HG02852 (cell line): ENCODE measurements at regions not wholly inside any gene's neighbourhood (a gene's known extent, or its start where the extent isn't known, plus 50 kb on each side); places are given as distances from the start of the nearest gene placed in this dataset.

Experiments used
- ATAC-seq: cut with Tn5 transposase; IDR thresholded peaks from one replicate; pipeline ENCODE4 v1.9.1; 2021; ENCODE audit warnings: mild to moderate bottlenecking, moderate library complexity; ENCODE audit not compliant: unreplicated experiment

DNA sequence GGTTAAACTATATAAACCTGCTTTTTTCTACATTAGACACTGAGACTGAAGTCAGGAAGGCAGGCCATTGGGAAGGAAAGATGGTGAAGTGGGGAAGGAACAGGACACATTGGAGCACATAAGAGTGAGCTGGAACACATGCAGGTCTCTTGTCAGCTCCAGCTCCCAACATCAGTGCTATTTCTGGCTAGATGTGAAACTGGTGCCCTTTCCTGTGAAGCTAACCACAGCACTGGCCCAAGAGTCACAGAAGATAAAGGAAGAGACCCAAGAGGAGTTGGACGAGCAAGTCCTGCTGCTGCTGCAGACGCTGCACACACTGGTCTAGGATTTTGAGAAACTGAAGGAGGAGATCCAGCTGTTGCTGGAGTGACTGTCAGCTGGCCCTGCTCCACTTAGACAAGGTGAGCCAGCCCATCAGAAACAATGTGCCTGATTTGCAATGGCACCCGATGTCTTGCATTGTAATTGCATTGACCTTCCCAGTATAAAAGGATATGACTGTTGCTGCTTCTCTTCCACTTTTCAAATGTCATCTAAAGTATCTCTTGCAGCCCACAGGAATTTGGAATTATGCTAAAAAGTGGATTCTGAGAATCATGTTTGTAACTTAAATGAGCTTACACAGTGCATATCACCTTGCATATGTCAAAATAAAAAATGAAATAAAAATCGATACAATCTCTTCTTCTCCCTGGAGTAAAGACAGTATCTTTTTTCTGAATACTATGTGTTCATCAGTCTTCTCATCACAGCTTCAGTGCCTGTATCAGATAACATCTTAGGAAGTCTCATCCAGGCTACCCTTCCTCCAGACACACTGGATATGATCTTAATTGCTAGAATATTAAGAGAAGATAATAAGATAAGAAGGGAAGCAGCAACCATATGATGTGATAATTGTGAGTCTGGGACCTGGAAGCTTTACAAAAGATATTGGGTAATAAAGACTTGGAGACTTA is 230.7 kb upstream of the SPRY2 start:
- ATAC-seq = no peak

- ATAC-seq = no peak
Measured at GRCh38 chr13:80563439-80563838, 222.5 kb upstream of the SPRY2 start.

GRCh38 chr13:80562433-80563156 is 221.7 kb upstream of the SPRY2 start:
- no peak for ATAC-seq

- no peak for ATAC-seq
Measured at GRCh38 chr13:80560609-80561008, 219.7 kb upstream of the SPRY2 start.

- ATAC-seq = no peak
Measured at GRCh38 chr13:80559944-80560343, 219.0 kb upstream of the SPRY2 start.

- no peak for ATAC-seq
Measured at GRCh38 chr13:80558074-80558473, 217.1 kb upstream of the SPRY2 start.

- no peak for ATAC-seq
Measured at GRCh38 chr13:80555796-80556678, 215.1 kb upstream of the SPRY2 start.

DNA sequence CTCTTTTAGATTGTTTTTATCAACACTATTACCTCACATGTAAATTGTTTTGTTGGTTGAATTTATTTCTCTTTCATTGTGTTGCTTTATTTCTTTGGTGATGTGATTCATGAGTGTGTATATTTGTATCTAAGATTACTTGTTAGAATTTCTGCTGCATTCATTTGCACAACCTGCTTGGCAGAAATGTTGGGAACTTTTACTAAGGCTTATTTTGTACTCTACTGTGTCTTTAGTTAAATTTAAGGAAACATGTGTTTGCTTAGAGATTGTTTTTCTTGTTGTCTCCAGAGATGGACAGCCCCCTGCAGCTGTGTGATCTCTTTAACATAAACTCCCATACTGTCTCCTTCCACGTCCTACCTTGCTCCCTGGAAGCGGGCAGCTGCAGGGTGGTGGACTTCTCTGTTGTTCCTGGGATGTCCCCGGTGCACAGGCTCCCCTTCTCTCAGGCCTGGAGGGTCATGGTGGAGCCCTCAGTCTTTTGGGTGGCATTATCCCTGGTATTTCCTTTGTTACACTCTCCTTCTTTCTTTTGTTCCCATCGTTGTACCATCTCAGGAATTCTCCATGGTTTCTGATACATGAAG is 212.0 kb upstream of the SPRY2 start:
- no peak for ATAC-seq

DNA sequence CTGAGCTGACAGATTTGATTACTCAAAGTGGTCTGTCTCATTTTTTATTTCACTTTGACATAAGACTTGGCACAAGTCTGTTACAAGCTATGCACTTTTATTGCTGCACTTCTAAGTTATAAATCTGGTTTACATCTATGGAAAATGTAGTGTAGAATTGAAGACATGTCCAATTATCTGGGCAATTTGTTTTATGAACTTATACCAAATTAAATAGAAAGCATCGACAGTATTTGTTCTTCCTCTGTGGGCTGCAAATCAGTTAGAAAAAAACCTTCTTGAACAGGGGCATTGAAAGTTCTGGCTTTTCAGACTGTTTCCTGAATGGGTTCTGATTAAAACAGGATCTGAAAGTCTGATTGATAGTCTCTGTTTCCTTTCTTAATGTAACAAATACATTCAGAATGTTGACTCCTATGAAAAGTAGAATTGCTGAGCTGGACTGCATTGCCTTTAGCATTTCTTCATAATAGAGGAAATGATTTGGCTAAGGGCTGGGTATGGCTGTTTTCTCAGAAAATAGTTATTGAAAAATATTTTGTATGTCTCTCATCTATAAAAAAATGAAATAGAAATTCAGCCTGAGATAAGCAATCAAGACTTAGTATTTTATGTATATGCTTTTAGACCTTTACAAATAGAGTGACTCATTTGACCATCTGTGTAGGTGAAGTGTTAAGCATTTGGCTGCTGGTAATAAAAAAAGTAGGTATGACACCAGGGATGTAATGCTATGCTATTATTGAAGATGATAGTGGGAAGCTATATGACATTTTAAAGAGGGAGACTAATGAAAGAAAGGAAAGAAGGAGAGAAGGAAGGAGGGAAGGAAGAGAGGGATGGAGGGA is 210.9 kb upstream of the SPRY2 start:
- no peak for ATAC-seq

GRCh38 chr13:80550971-80551441 is 210.1 kb upstream of the SPRY2 start:
- no peak for ATAC-seq

GRCh38 chr13:80548915-80549314 is 208.0 kb upstream of the SPRY2 start:
- ATAC-seq = no peak

DNA sequence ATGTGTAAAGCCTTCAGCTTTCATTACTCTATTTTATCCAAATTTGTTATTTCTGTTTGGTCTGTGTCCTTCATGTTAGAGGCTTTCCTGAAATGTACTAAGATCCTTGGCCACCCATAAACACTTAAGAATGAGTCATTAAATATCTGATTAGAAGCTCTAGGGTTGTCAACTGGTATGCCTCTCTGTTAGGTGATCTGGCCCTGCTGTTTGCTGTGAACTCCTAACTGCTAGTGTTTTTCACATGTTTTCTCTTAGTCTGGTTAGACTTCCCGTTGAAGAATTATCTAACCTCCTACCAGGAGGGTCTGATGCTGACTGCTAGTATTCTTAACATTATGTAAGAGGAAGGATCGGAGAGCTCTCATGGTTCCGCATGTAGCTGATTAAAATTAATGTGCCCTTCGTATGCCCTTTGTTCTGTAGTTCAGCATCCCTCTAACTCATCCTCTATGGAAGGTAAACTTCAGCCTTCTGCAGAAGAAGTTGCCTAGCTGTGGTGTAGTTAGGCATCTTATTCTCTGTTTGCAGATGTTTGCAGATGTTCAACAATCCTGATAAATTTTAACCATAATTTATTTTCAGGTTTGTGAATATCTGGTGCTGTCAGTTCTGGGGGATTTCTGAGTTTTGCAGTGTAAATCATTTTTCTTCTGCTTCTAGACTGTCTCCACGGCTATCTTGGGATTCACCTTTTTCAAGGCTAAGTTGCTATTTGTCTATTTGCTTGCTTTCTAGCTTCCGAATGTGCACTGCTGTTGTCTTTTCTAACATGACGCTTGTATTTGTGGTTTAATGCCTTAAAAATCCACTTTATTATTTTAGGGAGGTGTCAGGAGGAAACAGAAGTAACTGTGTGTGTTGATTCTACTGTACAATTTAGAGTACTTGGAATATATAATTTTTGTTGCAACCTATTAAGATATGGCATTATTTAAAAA is 207.2 kb upstream of the SPRY2 start:
- no peak for ATAC-seq

DNA sequence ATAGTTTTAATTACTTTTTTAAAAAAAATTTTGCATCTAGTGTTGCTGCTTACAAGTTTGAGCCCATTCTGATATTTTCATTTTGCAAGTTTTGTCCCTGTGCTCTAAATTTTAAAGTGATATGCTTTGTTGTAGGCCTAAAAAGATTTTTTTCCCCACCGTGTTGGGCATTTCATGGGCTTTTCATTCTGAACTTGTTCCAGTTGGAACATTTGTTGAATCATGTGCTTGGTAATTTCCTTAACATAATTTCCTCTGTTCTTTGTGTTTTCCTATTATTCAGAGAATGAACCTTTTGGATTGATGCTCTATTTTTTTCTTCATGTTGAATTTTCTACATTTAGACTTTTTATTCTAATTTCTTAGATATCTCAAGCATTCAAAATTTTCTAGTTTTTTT is 206.4 kb upstream of the SPRY2 start:
- ATAC-seq = no peak

GRCh38 chr13:80533175-80533574 is 192.2 kb upstream of the SPRY2 start:
- ATAC-seq = no peak

DNA sequence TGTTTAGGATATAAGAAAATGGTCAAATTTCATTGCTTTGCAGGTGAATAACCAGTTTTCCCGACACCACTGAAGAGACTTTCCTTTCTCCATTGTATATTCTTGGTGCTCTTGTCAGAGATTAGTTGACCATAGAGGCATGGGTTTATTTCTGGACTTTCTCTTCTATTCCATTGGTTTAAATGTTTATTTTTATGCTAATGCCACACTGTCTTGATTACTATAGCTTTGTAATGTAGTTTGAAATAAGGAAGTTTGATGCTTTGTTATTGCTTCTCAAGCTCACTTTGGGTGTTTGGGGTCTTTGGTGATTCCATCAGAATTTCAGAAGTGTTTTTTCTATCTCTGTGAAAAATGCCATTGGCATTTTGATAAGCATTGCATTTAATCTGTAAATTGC is 190.0 kb upstream of the SPRY2 start:
- ATAC-seq = no peak

DNA sequence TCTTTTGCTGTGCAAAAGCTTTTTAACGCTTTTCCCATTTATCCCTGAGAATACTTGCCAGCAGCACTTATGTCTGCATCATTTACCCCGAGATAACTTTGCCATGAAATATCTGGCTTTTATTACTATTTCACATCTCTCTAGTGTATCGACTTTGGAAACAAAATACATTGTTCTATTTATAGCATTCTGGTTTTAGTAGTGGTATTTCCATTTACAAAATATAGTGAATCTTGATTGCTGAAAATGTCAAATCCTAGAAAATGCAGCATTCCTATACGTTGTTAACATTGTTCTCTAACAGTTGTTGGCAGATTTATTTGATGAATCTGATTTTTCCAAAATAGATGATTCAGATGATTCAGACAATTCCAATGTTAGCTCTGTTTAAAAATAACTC is 189.3 kb upstream of the SPRY2 start:
- ATAC-seq = no peak

GRCh38 chr13:80529734-80530133 is 188.8 kb upstream of the SPRY2 start:
- no peak for ATAC-seq

DNA sequence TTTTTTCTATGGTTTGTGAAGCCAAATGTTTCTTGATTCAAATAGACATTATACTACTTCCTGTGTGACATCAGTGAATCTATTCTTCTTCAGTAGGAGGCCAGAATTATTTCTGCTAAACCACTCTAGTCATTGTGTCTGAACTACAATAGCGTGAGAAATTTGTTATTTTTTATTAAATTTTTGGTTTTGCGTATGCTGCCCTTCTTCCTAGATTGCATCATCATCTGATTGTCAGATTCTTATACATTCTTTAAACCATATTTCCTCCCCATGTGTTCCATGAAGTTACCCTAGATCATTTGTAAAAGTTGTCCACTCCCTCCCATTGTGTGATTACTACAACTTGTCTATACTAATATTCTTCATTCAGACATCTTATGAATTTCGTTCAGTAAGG is 187.8 kb upstream of the SPRY2 start:
- no peak for ATAC-seq

- no peak for ATAC-seq
Measured at GRCh38 chr13:80527400-80527799, 186.5 kb upstream of the SPRY2 start.
